Lower leg skin (tissue), 4 donors: ENCODE measurements at regions not wholly inside any gene's neighbourhood (a gene's known extent, or its start where the extent isn't known, plus 50 kb on each side); places are given as distances from the start of the nearest gene placed in this dataset.

Source experiments
- DNase-seq, 2 donors: peaks; one replicate each; pipeline ENCODE4 v3.0.0-alpha.2; 2019; ENCODE audit warnings: low spot score in 2 of 2
- H3K4me3 ChIP-seq: fragments of 200-600 bp; sonication (generic); 2 replicates; pipeline ENCODE4 v1.5.1; 2017; ENCODE audit warnings: mild to moderate bottlenecking, low read depth; ENCODE audit not compliant: poor library complexity, severe bottlenecking
- CTCF ChIP-seq, 3 donors: fragments of 450-650 bp; IDR thresholded peaks; one replicate each; pipeline ENCODE4 v1.5.1; 2016; ENCODE audit warnings: antibody characterized with exemption in 3 of 3, mild to moderate bottlenecking in 3 of 3, moderate library complexity in 2 of 3
- POLR2A ChIP-seq, 2 donors: fragments of 450-650 bp; IDR thresholded peaks; one replicate each; pipeline ENCODE4 v1.6.1; 2016 to 2017; ENCODE audit warnings: antibody characterized with exemption in 2 of 2, mild to moderate bottlenecking in 1 of 2, moderate library complexity in 1 of 2
- WGBS, 2 donors: methylation state at CpG; one replicate each; pipeline ENCODE4 v1.1.5; 2018; 5-methylcytosine and 5-hydroxymethylcytosine counted together
- intact Hi-C: fragments of 100-400 bp; cut with DNase I; formaldehyde crosslinking; loops from one replicate; pipeline ENCODE4 v1.15.0; 2023; ENCODE audit warnings: low total_unique reads

GRCh38 chr13:29980339-29980738 lies 129.9 kb upstream of the UBL3 start:
- intact Hi-C loops, result no loop called here
- DNase-seq, result peak in 1 of 2 donors; percentile 34
- TF ChIP-seq POLR2A (IDR thresholded peaks at IDR 0.05) (no peak), CTCF (IDR thresholded peaks at IDR 0.05) (no peak)
- 76 to 77% methylated on average over 2 of the region's 2 CpGs for WGBS, 2 donors
- H3K4me3 ChIP-seq, result no peak overlapping the region

GRCh38 chr13:29978211-29978610 lies 127.8 kb upstream of the UBL3 start:
- DNase-seq, result no peak
- no peak overlapping the region for H3K4me3 ChIP-seq
- TF ChIP-seq CTCF (IDR thresholded peaks at IDR 0.05), result no peak
- no peak for TF ChIP-seq POLR2A (IDR thresholded peaks at IDR 0.05)
- intact Hi-C loops, result no loop called here
- 93 to 94% methylated on average over 2 of the region's 2 CpGs for WGBS, 2 donors

- no peak overlapping the region for H3K4me3 ChIP-seq
- 54 to 63% methylated on average over 6 of the region's 6 CpGs for WGBS, 2 donors
- no peak for TF ChIP-seq CTCF (IDR thresholded peaks at IDR 0.05)
- no peak for TF ChIP-seq POLR2A (IDR thresholded peaks at IDR 0.05)
- DNase-seq, result no peak
- intact Hi-C loops, result no loop called here
Measured at GRCh38 chr13:29977476-29978120, 127.2 kb upstream of the UBL3 start.

- 91 to 95% methylated on average over 5 of the region's 5 CpGs for WGBS, 2 donors
- H3K4me3 ChIP-seq, result no peak overlapping the region
- TF ChIP-seq POLR2A (IDR thresholded peaks at IDR 0.05) (no peak), CTCF (IDR thresholded peaks at IDR 0.05) (no peak)
- peak in 1 of 2 donors; percentile 68 for DNase-seq
- intact Hi-C loops, result no loop called here
Measured at GRCh38 chr13:29976535-29976934, 126.1 kb upstream of the UBL3 start.

- no peak overlapping the region for H3K4me3 ChIP-seq
- 89 to 90% methylated on average over 1 of the region's 1 CpG for WGBS, 2 donors
- intact Hi-C loops, result no loop called here
- DNase-seq, result no peak
- no peak for TF ChIP-seq CTCF (IDR thresholded peaks at IDR 0.05)
- no peak for TF ChIP-seq POLR2A (IDR thresholded peaks at IDR 0.05)
Measured at GRCh38 chr13:29975283-29975682, 124.9 kb upstream of the UBL3 start.

- intact Hi-C loops, result no loop called here
- no peak overlapping the region for H3K4me3 ChIP-seq
- no peak for DNase-seq
- 92 to 96% methylated on average over 5 of the region's 5 CpGs for WGBS, 2 donors
- TF ChIP-seq POLR2A (IDR thresholded peaks at IDR 0.05) (no peak), CTCF (IDR thresholded peaks at IDR 0.05) (no peak)
Measured at GRCh38 chr13:29969286-29969685, 118.9 kb upstream of the UBL3 start.
